Left lung (tissue), 4 donors: ENCODE measurements at regions not wholly inside any gene's neighbourhood (a gene's known extent, or its start where the extent isn't known, plus 50 kb on each side); places are given as distances from the start of the nearest gene placed in this dataset.

Source experiments
- ATAC-seq: fragments of 200-7000 bp; cut with Tn5 transposase; one replicate; pipeline ENCODE4 v1.9.1; 2020; ENCODE audit warnings: moderate library complexity
- DNase-seq, 4 donors: peaks; one replicate each; pipeline ENCODE4 v3.0.0-alpha.2; 2013 to 2020
- H3K27ac ChIP-seq, 2 donors: fragments of 200-600 bp; sonication (generic) in 1 of 2; one replicate each; pipeline versions ENCODE4 v1.5.0 to v1.8.0; 2020 to 2021
- H3K27me3 ChIP-seq, 2 donors: fragments of 200-600 bp; sonication (generic) in 1 of 2; one replicate each; pipeline versions ENCODE4 v1.5.0 to v1.8.0; 2020 to 2021
- H3K36me3 ChIP-seq, 2 donors: fragments of 200-600 bp; sonication (generic) in 1 of 2; one replicate each; pipeline versions ENCODE4 v1.5.0 to v1.8.0; 2020 to 2021
- H3K4me1 ChIP-seq, 2 donors: fragments of 200-600 bp; one replicate each; pipeline ENCODE4 v1.8.0; 2021
- H3K4me3 ChIP-seq, 2 donors: fragments of 200-600 bp; sonication (generic) in 1 of 2; one replicate each; pipeline versions ENCODE4 v1.5.0 to v1.8.0; 2020 to 2021; ENCODE audit warnings: mild to moderate bottlenecking in 1 of 2
- H3K9me3 ChIP-seq, 2 donors: fragments of 200-600 bp; sonication (generic) in 1 of 2; one replicate each; pipeline versions ENCODE4 v1.5.0 to v1.8.0; 2020 to 2021
- intact Hi-C, 2 donors: fragments of 100-400 bp; cut with DNase I; formaldehyde crosslinking; loops; one replicate each; pipeline versions ENCODE4 v1.11.2 to v1.14.2; 2022
- TF ChIP-seq, protein P1 (sequence below), 2 donors: fragments of 200-600 bp; sonication (generic) in 1 of 2; IDR thresholded peaks; one replicate each; pipeline versions ENCODE4 v1.5.0 to v1.8.0; 2021; ENCODE audit warnings: antibody characterized with exemption in 2 of 2
- donor health status: DM: no; HTN: yes; CAD: no.
- donor health status: DM: no; HTN: no; CAD: no.

DNA sequence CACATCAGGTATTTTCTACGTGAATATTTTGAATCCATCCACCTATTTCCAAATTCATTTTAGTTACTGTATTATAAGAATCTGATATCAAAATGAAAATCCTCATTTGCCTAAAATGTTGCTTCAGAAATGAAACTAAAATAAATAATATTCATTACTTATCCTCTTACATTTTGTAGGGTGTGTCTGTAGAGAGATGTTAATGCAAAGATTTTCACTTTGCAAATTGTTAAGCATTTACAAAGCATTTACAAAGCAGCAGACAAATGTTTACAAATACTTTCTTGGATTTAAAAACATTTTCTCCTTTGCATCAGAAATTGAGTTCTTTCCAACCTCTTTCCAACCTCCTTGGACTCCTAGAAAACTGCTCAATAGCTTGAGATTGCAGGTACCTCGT, 360.0 kb upstream of the DCN start:
- DNase-seq = no peak
- H3K27me3 ChIP-seq = no peaks in the 10 kb centered on the region
- TF ChIP-seq, protein P1, sequence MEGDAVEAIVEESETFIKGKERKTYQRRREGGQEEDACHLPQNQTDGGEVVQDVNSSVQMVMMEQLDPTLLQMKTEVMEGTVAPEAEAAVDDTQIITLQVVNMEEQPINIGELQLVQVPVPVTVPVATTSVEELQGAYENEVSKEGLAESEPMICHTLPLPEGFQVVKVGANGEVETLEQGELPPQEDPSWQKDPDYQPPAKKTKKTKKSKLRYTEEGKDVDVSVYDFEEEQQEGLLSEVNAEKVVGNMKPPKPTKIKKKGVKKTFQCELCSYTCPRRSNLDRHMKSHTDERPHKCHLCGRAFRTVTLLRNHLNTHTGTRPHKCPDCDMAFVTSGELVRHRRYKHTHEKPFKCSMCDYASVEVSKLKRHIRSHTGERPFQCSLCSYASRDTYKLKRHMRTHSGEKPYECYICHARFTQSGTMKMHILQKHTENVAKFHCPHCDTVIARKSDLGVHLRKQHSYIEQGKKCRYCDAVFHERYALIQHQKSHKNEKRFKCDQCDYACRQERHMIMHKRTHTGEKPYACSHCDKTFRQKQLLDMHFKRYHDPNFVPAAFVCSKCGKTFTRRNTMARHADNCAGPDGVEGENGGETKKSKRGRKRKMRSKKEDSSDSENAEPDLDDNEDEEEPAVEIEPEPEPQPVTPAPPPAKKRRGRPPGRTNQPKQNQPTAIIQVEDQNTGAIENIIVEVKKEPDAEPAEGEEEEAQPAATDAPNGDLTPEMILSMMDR (IDR thresholded peaks at IDR 0.05) = no peak
- no peak overlapping the region for H3K4me3 ChIP-seq
- no peaks in the 10 kb centered on the region for H3K4me1 ChIP-seq
- intact Hi-C loops = no loop called here
- no peak overlapping the region for H3K27ac ChIP-seq
- no peaks in the 10 kb centered on the region for H3K36me3 ChIP-seq
- ATAC-seq = no peak
- peaks cover 0 to 4% of the 10 kb centered on the region in 2 donors for H3K9me3 ChIP-seq

DNA sequence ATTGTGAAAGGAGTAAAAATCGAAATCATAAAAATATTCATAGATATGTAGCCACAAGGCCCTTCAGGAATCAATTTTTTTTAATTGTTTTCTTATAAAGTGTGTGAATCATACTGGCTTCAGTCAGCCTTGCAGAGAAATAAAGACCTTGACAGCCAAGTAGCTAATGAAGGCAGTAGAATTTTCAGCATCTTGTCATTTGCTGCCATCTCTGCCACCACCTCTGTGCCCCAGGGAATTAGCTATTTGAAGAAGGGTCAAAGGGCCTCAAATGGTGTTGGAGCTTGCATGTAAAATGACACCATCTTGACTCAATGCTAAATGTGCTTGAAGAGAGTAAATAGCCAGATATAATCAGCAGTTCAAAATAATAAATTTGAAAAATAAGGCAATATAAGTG, 359.4 kb upstream of the DCN start:
- ATAC-seq = no peak
- H3K9me3 ChIP-seq = peaks cover 0 to 1% of the 10 kb centered on the region in 2 donors

DNA sequence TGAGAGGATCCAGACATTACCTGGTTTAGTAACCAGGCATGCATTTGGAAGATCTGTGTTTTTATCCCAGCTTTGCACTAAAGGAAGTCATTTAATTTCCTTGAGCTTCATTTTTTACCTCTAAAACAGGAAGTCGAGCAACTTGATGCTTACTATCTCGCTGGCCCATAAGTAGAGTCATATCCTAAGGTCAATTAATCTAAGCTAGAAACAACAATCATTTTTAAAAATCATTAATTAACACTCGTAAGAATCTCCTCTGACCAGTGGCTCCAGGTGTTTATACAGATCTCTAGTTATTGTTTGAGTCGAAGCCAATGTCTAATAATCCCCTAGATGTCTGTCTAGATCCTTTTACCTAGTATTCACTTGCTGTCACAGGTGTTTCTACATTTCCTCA, 355.8 kb upstream of the DCN start:
- intact Hi-C loops = no loop called here
- no peak overlapping the region for H3K27ac ChIP-seq
- no peaks in the 10 kb centered on the region for H3K36me3 ChIP-seq
- no peak for DNase-seq
- TF ChIP-seq, protein P1 (IDR thresholded peaks at IDR 0.05) = no peak
- no peak overlapping the region for H3K4me3 ChIP-seq
- no peaks in the 10 kb centered on the region for H3K4me1 ChIP-seq
- H3K9me3 ChIP-seq = peaks cover 2 to 12% of the 10 kb centered on the region in 2 donors
- no peak for ATAC-seq
- no peaks in the 10 kb centered on the region for H3K27me3 ChIP-seq

More for the DNA sequence above, 359.4 kb upstream of the DCN start:
- no peak overlapping the region for H3K27ac ChIP-seq
- intact Hi-C loops = no loop called here
- H3K36me3 ChIP-seq = no peaks in the 10 kb centered on the region
- H3K4me1 ChIP-seq = no peaks in the 10 kb centered on the region
- no peak for DNase-seq
- H3K27me3 ChIP-seq = no peaks in the 10 kb centered on the region
- no peak overlapping the region for H3K4me3 ChIP-seq
- TF ChIP-seq, protein P1 (IDR thresholded peaks at IDR 0.05) = no peak

DNA sequence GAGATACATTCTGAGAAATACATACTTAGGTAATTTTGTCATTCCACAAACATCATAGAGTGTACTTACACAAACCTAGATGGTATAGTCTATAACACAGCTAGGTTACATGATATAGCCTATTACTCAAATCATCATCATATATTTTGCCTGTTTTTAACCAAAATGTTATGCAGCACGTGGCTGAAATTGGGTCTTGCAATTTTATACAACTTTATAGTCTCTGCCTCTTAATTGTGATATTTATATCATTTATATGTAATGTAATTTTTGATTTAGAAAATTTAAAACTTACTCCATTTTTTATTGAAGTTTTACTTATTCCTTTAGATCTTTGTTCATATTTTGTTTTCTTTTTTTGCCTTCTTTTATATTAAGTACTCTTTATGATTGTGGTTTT, 350.7 kb upstream of the DCN start:
- TF ChIP-seq, protein P1 (IDR thresholded peaks at IDR 0.05) = no peak
- no peak overlapping the region for H3K4me3 ChIP-seq
- H3K27me3 ChIP-seq = no peaks in the 10 kb centered on the region
- ATAC-seq = no peak
- H3K27ac ChIP-seq = no peak overlapping the region
- no peaks in the 10 kb centered on the region for H3K36me3 ChIP-seq
- peaks cover 3 to 22% of the 10 kb centered on the region in 2 donors for H3K9me3 ChIP-seq
- H3K4me1 ChIP-seq = no peaks in the 10 kb centered on the region
- no peak for DNase-seq
- intact Hi-C loops = no loop called here

DNA sequence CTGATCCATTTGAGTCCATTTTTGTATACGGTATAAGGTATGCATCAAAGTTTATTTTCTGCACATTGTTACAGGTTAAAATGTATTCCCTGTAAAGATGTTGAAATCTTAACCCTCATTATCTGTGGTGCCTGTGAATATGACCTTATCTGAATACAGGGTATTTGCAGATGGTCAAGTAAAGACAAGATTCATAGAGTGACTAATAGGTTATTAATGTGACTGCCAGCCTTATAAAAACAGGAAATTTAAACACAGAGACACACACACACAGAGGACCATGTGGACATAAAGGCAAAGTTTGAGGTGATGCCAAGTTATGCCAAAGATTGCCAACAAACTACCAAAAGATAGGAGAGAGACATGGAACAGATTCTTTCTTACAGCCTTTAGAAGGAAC, 347.2 kb upstream of the DCN start:
- H3K9me3 ChIP-seq = peaks cover 3 to 22% of the 10 kb centered on the region in 2 donors
- H3K27me3 ChIP-seq = no peaks in the 10 kb centered on the region
- H3K4me1 ChIP-seq = no peaks in the 10 kb centered on the region
- no peaks in the 10 kb centered on the region for H3K36me3 ChIP-seq
- no peak overlapping the region for H3K27ac ChIP-seq
- TF ChIP-seq, protein P1 (IDR thresholded peaks at IDR 0.05) = no peak
- no peak overlapping the region for H3K4me3 ChIP-seq
- intact Hi-C loops = no loop called here
- DNase-seq = no peak
- no peak for ATAC-seq
